ENCODE measurements at regions not wholly inside any gene's neighbourhood (a gene's known extent, or its start where the extent isn't known, plus 50 kb on each side); places are given as distances from the start of the nearest gene placed in this dataset.

DNA sequence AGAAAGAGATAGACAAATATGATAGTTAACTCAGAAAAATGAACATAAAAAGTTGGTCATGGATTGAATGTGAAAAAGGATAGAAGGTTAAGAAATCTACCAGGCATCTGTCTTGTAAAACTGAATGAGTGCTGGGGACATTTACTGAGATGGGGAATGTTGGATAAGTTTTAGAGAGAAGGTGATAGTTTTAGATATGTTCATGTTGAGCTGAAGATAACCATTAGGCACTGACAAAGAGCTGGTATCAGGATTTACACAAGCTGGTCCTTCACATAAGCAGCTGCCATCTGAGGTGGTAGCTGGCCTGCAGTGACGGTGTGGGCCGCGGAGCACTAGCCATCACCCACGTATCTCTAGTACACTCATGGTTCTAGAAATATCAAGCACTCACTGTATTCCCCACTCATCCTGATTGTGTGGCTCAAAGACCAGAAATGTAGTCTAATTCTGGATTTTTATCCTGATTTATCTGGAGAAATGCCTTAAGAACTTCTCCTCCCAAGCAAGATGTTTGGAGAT lies 194.4 kb upstream of the KCNJ16 start:
- H3K9me3 ChIP-seq (ENCODE audit: control insufficient read depth in 2 of 2, low read length in 2 of 2) = no peaks in the 10 kb centered on the region
- H3K27me3 ChIP-seq (ENCODE audit: control insufficient read depth in 1 of 2, insufficient read depth in 2 of 2, low read length in 2 of 2) = no peaks in the 10 kb centered on the region
- no peaks in the 10 kb centered on the region for H3K4me1 ChIP-seq (ENCODE audit: control insufficient read depth, insufficient read depth, low read length)
- H3K36me3 ChIP-seq (ENCODE audit: control insufficient read depth in 2 of 2, insufficient read depth in 2 of 2, low read length in 2 of 2) = no peaks in the 10 kb centered on the region
- H3K4me3 ChIP-seq (ENCODE audit: low read length in 2 of 2) = no peak overlapping the region
- no peak overlapping the region for H3K9ac ChIP-seq (ENCODE audit: low read length in 2 of 2)
- no peak overlapping the region for H3K27ac ChIP-seq (ENCODE audit: low read length)

DNA sequence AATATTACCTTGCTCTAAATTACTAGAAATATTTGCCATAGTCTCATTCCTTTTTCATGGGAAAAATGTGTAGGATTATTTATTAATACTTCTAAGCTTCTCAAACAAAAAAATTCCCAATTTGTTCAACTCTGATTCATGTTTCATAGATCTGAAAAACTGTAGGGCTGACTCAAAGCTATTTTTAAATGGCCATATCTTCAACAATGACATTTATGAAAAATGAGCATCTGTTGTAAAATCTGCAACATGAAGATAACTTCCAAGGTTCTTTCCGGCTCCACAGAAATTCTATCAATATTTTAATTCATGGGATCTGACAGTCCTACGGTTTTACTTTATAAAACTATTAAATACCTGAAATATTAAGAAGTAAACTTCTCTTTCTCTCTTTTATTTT lies 192.7 kb upstream of the KCNJ16 start:
- Histone ChIP-seq H3K4me1 (ENCODE audit: control insufficient read depth, insufficient read depth, low read length) (no peaks in the 10 kb centered on the region), H3K36me3 (ENCODE audit: control insufficient read depth in 2 of 2, insufficient read depth in 2 of 2, low read length in 2 of 2) (no peaks in the 10 kb centered on the region), H3K27me3 (ENCODE audit: control insufficient read depth in 1 of 2, insufficient read depth in 2 of 2, low read length in 2 of 2) (no peaks in the 10 kb centered on the region), H3K9ac (ENCODE audit: low read length in 2 of 2) (no peak overlapping the region), H3K9me3 (ENCODE audit: control insufficient read depth in 2 of 2, low read length in 2 of 2) (no peaks in the 10 kb centered on the region), H3K27ac (ENCODE audit: low read length) (no peak overlapping the region), H3K4me3 (ENCODE audit: low read length in 2 of 2) (no peak overlapping the region)

DNA sequence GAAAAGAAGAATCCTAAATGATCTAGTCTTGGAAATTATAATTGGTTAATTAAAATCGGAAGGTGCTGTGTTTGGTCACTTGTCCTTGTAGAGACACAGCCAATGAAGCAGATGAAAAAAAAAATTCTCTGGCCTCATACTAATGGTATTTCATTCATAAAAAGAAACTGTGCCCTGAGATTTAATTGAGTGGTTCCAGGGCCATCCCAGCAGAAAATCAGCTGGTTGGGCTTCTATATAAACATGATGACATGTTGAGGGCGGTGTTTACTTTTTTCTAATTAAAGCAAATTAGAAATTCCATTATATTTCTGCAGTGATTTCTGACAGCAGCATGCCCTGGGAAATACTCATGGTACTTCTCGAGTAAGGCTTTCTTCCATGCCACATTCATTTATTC lies 191.9 kb upstream of the KCNJ16 start:
- H3K9ac ChIP-seq (ENCODE audit: low read length in 2 of 2) = no peak overlapping the region
- no peak overlapping the region for H3K4me3 ChIP-seq (ENCODE audit: low read length in 2 of 2)
- H3K36me3 ChIP-seq (ENCODE audit: control insufficient read depth in 2 of 2, insufficient read depth in 2 of 2, low read length in 2 of 2) = no peaks in the 10 kb centered on the region
- no peaks in the 10 kb centered on the region for H3K9me3 ChIP-seq (ENCODE audit: control insufficient read depth in 2 of 2, low read length in 2 of 2)
- no peak overlapping the region for H3K27ac ChIP-seq (ENCODE audit: low read length)
- no peaks in the 10 kb centered on the region for H3K4me1 ChIP-seq (ENCODE audit: control insufficient read depth, insufficient read depth, low read length)
- H3K27me3 ChIP-seq (ENCODE audit: control insufficient read depth in 1 of 2, insufficient read depth in 2 of 2, low read length in 2 of 2) = no peaks in the 10 kb centered on the region

DNA sequence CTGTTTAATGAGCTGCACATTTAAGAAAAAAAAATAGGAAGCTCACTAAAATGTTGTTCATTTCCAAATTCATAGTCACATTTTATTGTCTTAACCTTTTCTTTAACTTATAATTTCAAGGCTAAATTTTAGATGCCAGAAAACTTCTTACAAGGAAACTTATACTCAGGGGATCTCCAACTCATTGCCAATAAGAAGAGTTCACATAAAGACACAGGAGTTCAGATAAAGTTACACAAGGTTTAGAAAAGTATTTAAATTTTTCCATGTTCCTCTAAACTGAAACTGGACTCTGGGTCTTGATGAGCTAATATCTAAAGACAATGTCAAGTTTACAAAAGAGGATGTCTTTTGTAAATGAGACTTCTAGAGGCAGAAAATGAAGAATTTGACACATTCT lies 190.7 kb upstream of the KCNJ16 start:
- no peak overlapping the region for H3K27ac ChIP-seq (ENCODE audit: low read length)
- no peak overlapping the region for H3K4me3 ChIP-seq (ENCODE audit: low read length in 2 of 2)
- no peaks in the 10 kb centered on the region for H3K9me3 ChIP-seq (ENCODE audit: control insufficient read depth in 2 of 2, low read length in 2 of 2)
- no peaks in the 10 kb centered on the region for H3K36me3 ChIP-seq (ENCODE audit: control insufficient read depth in 2 of 2, insufficient read depth in 2 of 2, low read length in 2 of 2)
- no peaks in the 10 kb centered on the region for H3K27me3 ChIP-seq (ENCODE audit: control insufficient read depth in 1 of 2, insufficient read depth in 2 of 2, low read length in 2 of 2)
- no peak overlapping the region for H3K9ac ChIP-seq (ENCODE audit: low read length in 2 of 2)
- no peaks in the 10 kb centered on the region for H3K4me1 ChIP-seq (ENCODE audit: control insufficient read depth, insufficient read depth, low read length)

DNA sequence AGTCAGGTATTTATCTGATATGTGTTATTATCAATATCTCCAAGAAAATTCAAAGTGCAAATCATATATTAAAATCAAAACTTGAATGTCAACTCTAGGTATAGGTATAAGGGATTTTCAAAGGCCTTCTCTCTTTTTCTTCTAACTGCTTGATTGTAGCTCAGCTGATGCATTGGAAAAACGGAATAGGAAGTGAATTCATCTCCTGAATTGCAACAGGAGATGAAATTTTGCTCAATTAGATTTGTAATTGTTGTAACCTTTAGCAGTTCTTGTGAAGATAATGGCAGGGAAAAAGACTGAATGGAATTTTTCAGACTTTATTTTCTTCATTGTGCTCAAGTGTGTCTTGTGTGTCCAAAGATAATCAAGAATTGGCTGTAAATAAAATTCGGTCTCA lies 190.2 kb upstream of the KCNJ16 start:
- Histone ChIP-seq H3K27ac (ENCODE audit: low read length) (no peak overlapping the region), H3K36me3 (ENCODE audit: control insufficient read depth in 2 of 2, insufficient read depth in 2 of 2, low read length in 2 of 2) (no peaks in the 10 kb centered on the region), H3K4me3 (ENCODE audit: low read length in 2 of 2) (no peak overlapping the region), H3K9ac (ENCODE audit: low read length in 2 of 2) (no peak overlapping the region), H3K4me1 (ENCODE audit: control insufficient read depth, insufficient read depth, low read length) (no peaks in the 10 kb centered on the region), H3K27me3 (ENCODE audit: control insufficient read depth in 1 of 2, insufficient read depth in 2 of 2, low read length in 2 of 2) (no peaks in the 10 kb centered on the region), H3K9me3 (ENCODE audit: control insufficient read depth in 2 of 2, low read length in 2 of 2) (no peaks in the 10 kb centered on the region)

DNA sequence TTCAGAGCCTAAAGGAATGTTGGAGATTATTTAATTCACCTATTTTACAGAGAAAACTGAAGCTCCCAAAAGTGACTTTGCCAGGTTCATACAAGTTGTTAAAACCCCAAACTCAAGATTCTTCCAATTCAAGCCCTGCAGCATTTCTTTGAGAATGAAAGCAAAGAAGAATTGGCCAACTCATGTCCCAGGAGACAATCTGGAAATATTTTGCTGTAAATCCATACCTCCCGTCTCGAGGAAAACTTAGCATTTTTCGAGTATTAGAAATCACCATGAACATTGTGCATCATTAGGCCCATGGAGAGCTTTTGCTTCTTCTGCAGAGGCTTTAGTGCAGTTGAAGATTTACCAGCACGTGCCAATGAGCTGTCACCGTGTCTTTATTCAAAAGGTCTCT lies 176.4 kb upstream of the KCNJ16 start:
- no peak overlapping the region for H3K27ac ChIP-seq (ENCODE audit: low read length)
- no peaks in the 10 kb centered on the region for H3K27me3 ChIP-seq (ENCODE audit: control insufficient read depth in 1 of 2, insufficient read depth in 2 of 2, low read length in 2 of 2)
- no peaks in the 10 kb centered on the region for H3K36me3 ChIP-seq (ENCODE audit: control insufficient read depth in 2 of 2, insufficient read depth in 2 of 2, low read length in 2 of 2)
- H3K4me3 ChIP-seq (ENCODE audit: low read length in 2 of 2) = no peak overlapping the region
- no peaks in the 10 kb centered on the region for H3K4me1 ChIP-seq (ENCODE audit: control insufficient read depth, insufficient read depth, low read length)
- H3K9ac ChIP-seq (ENCODE audit: low read length in 2 of 2) = no peak overlapping the region
- no peaks in the 10 kb centered on the region for H3K9me3 ChIP-seq (ENCODE audit: control insufficient read depth in 2 of 2, low read length in 2 of 2)

DNA sequence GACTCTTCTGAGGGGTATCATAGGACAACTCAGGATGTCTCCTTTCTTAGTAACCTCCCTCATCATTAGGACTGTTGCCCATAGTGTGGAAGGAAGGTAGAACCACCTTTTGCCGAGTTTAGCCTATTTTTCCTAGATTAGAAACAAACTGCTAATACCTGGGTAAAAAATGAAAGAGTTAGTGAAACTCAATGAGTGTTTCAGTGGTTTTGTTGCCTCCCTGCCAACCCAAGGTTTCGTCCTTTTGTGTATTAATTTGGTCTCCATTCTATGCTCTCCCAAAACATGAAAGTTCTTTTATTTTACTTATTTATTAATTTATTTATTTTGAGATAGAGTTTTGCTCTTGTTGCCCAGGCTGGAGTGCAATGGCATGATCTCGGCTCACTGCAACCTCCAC lies 174.9 kb upstream of the KCNJ16 start:
- no peaks in the 10 kb centered on the region for H3K27me3 ChIP-seq (ENCODE audit: control insufficient read depth in 1 of 2, insufficient read depth in 2 of 2, low read length in 2 of 2)
- no peaks in the 10 kb centered on the region for H3K36me3 ChIP-seq (ENCODE audit: control insufficient read depth in 2 of 2, insufficient read depth in 2 of 2, low read length in 2 of 2)
- H3K27ac ChIP-seq (ENCODE audit: low read length) = no peak overlapping the region
- H3K4me1 ChIP-seq (ENCODE audit: control insufficient read depth, insufficient read depth, low read length) = no peaks in the 10 kb centered on the region
- H3K9me3 ChIP-seq (ENCODE audit: control insufficient read depth in 2 of 2, low read length in 2 of 2) = no peaks in the 10 kb centered on the region
- H3K4me3 ChIP-seq (ENCODE audit: low read length in 2 of 2) = no peak overlapping the region
- H3K9ac ChIP-seq (ENCODE audit: low read length in 2 of 2) = no peak overlapping the region

DNA sequence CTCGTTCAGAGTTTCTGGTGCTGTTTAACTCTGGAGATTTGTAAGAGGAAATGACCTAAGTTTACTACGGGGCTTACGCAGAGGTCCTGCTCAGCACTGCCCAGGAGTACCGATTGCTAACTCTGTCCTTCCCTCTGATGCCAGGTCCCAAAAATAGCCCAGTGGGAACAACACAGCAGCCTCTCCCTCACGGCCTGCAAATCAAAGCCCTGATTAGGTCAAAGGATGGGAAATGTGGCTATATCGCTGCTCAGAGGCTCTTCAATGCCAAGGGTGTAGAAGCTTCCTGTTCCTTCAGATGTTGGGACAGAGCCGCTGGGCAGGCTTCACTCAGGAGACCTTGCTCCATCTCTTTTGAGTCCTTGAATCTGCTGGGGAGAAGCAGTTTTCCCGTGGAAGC lies 174.2 kb upstream of the KCNJ16 start:
- Histone ChIP-seq H3K9ac (ENCODE audit: low read length in 2 of 2) (no peak overlapping the region), H3K27ac (ENCODE audit: low read length) (no peak overlapping the region), H3K4me3 (ENCODE audit: low read length in 2 of 2) (no peak overlapping the region), H3K36me3 (ENCODE audit: control insufficient read depth in 2 of 2, insufficient read depth in 2 of 2, low read length in 2 of 2) (no peaks in the 10 kb centered on the region), H3K9me3 (ENCODE audit: control insufficient read depth in 2 of 2, low read length in 2 of 2) (no peaks in the 10 kb centered on the region), H3K4me1 (ENCODE audit: control insufficient read depth, insufficient read depth, low read length) (no peaks in the 10 kb centered on the region), H3K27me3 (ENCODE audit: control insufficient read depth in 1 of 2, insufficient read depth in 2 of 2, low read length in 2 of 2) (no peaks in the 10 kb centered on the region)

DNA sequence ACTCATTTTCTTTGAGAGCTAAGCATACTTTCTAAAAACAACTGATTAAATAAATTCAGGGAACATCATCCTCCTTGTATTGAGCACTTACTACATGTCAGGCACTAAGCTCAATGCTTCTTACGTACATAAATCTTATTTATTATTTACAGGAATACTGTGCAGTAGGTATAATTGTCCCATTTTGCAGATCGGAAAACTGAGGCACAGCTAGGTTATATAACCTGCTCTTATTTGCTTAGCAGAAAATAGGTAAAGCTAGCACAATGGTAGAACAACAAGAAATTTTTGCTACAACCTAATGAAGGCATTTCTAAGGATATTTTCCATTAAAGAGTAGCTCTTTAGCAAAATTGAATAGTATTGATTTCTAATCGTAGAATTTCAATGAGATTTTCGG lies 168.7 kb upstream of the KCNJ16 start:
- H3K27ac ChIP-seq (ENCODE audit: low read length) = no peak overlapping the region

DNA sequence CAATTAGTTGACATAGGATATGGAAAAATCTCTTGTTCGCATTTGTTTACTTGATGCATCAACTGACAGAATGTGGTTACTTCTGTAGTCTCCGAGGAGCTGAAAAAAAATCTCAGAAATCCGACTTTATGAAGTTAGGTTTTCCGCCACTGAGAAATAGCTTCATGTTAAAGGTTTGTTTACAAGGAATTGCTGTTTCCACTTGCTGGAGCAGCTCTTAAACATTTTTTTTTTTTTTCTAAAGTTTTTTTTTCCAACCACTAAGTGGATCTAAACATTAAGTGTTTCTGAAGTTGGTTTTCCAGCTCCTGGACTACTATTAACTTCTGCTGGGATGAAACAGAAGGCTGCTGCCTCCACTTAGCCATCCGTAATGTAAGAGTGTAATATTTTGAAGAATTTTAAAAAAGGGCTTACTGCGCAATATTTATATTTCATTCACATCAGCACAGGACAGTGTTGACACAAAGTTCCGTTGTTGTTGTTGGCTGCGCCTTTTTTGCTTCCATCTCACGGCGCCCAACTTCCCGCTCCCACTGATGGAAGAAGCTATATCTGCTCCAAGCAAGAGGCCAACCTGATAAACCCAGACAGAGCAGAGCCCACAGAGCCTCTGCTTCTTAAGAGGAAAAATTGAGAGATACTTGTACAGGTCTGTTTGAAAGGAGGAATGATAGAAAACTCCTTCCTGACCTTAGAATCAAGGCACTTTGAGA lies 167.7 kb upstream of the KCNJ16 start:
- Histone ChIP-seq H3K36me3 (ENCODE audit: control insufficient read depth in 2 of 2, insufficient read depth in 2 of 2, low read length in 2 of 2) (no peaks in the 10 kb centered on the region), H3K4me1 (ENCODE audit: control insufficient read depth, insufficient read depth, low read length) (no peaks in the 10 kb centered on the region), H3K27ac (ENCODE audit: low read length) (no peak overlapping the region), H3K9me3 (ENCODE audit: control insufficient read depth in 2 of 2, low read length in 2 of 2) (no peaks in the 10 kb centered on the region), H3K9ac (ENCODE audit: low read length in 2 of 2) (no peak overlapping the region), H3K4me3 (ENCODE audit: low read length in 2 of 2) (no peak overlapping the region), H3K27me3 (ENCODE audit: control insufficient read depth in 1 of 2, insufficient read depth in 2 of 2, low read length in 2 of 2) (no peaks in the 10 kb centered on the region)

More for the DNA sequence above, 168.7 kb upstream of the KCNJ16 start:
- Histone ChIP-seq H3K4me3 (ENCODE audit: low read length in 2 of 2) (no peak overlapping the region), H3K9ac (ENCODE audit: low read length in 2 of 2) (no peak overlapping the region), H3K9me3 (ENCODE audit: control insufficient read depth in 2 of 2, low read length in 2 of 2) (no peaks in the 10 kb centered on the region), H3K36me3 (ENCODE audit: control insufficient read depth in 2 of 2, insufficient read depth in 2 of 2, low read length in 2 of 2) (no peaks in the 10 kb centered on the region), H3K27me3 (ENCODE audit: control insufficient read depth in 1 of 2, insufficient read depth in 2 of 2, low read length in 2 of 2) (no peaks in the 10 kb centered on the region), H3K4me1 (ENCODE audit: control insufficient read depth, insufficient read depth, low read length) (no peaks in the 10 kb centered on the region)

DNA sequence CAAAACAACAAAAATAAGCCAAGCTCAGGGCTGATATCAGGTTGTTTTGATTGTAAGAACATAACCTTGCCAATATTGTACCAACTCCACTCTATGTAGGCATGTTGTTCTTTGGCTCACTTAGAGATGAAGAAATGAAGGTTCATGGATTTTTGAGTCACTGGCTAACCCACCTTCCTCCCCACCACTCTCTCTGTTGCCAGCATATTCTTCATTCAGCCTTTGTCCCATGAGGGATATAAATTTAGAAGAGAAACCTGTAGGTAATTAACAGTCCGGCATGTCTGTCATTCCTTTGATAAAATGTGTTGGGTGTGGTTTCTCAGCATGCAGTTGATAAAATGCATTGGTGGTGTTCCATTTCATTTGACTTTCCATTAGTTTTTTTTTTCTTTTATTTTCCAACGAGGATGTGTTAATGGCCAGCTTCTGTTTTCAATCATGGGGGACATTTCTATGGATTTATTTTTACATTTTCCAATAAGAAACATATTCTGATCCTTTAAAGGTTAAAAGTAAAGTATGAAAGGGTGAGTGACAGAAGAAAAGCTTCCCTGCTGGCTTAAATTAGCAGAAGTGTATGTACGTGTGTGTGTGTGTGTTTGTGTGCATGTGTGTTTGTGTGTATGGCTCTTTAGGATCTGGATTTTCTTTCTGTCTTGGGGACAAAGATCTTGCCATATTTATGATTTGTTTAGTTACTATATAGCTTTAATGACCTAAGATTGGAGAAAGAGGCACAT lies 166.2 kb upstream of the KCNJ16 start:
- H3K9me3 ChIP-seq (ENCODE audit: control insufficient read depth in 2 of 2, low read length in 2 of 2) = no peaks in the 10 kb centered on the region
- H3K9ac ChIP-seq (ENCODE audit: low read length in 2 of 2) = no peak overlapping the region
- no peaks in the 10 kb centered on the region for H3K4me1 ChIP-seq (ENCODE audit: control insufficient read depth, insufficient read depth, low read length)
- no peaks in the 10 kb centered on the region for H3K36me3 ChIP-seq (ENCODE audit: control insufficient read depth in 2 of 2, insufficient read depth in 2 of 2, low read length in 2 of 2)
- no peak overlapping the region for H3K27ac ChIP-seq (ENCODE audit: low read length)
- no peaks in the 10 kb centered on the region for H3K27me3 ChIP-seq (ENCODE audit: control insufficient read depth in 1 of 2, insufficient read depth in 2 of 2, low read length in 2 of 2)
- H3K4me3 ChIP-seq (ENCODE audit: low read length in 2 of 2) = no peak overlapping the region
